HUDEP-2 (cell line): ENCODE measurements at regions not wholly inside any gene's neighbourhood (a gene's known extent, or its start where the extent isn't known, plus 50 kb on each side); places are given as distances from the start of the nearest gene placed in this dataset.

ENCODE experiments used
- DNase-seq, 76 experiments: peaks; one replicate each; lab custom pipeline; 2025; ENCODE audit not compliant: unreplicated experiment in 76 of 76; lab: John Stamatoyannopoulos, UW

DNA sequence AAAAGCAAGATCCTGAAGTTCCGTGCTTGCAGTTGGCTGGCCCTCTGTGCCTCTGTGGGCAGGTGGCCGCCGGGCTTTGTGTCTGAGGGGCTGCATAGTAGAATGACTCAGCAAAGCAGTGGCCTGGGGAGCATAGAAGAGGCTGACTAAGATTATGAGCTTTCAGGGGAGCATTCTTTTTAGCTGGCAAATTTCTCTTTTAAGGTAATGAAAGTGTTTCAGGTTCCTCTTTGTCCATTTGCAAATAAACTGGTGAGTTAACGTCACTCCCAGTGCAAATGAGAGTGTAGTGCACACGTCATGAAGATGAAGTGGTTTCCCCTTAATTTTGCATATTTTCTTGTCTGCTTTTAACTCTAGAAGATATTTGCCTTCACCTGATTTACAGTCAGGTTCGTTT is 98.6 kb downstream of the BCL2L11 start:
- no peak for DNase-seq

DNA sequence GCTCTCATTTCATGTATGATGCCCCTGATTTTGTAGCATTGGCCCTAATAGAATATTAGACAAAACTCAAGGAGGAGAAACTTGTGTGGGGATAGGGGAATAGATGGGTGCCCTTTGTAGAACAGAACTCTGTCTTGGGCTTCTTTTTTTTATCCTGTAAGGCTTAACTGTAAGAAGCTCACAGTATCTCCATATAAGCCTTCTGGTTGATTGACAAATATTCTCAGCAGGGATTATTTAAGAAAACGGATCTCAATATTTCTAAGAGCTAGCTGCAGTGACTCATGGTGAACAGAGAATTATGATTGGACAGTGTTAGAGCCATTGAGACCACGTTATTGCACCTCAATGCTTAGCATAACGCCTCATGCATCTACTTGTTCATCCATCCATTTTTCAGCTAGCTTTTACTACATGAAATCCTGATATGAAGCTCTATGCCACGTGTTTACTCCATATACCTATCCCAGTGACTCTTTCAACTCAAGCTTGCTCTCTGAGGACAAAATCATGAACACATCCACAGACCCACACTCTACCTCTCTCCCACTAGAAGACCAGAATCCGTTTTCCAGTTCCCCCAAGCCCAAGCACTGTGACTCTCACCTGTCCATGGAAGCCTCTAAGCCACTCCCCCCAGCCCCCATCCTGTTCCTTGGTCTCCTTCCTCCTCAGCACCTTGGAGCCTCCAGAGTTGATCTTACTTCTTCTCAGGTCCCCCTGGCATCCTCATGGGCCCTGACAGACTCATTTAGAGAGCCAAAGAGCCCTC is 99.2 kb downstream of the BCL2L11 start:
- no peak for DNase-seq

DNA sequence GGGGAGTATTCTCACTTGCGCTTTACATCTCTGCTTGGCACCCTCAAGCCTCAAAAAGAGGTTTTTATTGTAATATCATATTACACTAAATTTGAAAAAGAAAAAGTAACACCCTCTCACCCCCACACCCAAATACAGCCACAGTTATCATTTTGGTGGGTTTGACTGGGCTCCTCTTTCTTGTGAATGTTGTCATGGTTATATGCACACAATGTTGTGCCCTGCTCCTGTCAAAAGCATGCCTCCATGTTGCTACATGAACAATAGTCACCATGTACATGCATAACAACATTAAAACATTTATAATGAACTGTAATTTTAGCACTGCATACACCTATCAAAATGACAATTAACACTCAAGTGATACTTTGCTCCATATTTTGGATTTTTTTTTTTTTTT is 100.2 kb downstream of the BCL2L11 start:
- no peak for DNase-seq

GRCh38 chr2:111221701-111222100 is 101.0 kb downstream of the BCL2L11 start:
- DNase-seq = no peak

GRCh38 chr2:111222204-111222866 is 101.6 kb downstream of the BCL2L11 start:
- DNase-seq = no peak

DNA sequence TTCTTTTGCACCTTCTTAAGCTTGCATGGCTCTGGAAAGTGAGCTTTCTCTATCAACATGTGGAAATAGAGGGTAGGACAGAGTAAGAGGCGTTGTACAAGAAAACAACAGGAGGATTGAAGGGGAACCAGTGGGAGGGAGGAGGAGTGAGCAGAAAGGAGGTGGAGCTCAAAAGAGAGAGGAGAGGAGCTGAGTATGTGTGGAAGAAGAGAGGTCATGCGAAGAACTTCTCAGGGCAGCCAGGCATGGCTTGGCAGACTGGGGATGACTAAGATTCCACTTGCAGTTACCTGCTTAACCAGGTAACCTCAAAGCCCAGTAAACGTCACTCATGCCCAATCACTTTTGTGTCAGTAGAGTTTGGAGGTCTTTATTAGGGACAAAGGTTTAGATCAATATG is 105.1 kb downstream of the BCL2L11 start:
- DNase-seq = no peak

GRCh38 chr2:111226876-111227700 is 106.4 kb downstream of the BCL2L11 start:
- no peak for DNase-seq

DNA sequence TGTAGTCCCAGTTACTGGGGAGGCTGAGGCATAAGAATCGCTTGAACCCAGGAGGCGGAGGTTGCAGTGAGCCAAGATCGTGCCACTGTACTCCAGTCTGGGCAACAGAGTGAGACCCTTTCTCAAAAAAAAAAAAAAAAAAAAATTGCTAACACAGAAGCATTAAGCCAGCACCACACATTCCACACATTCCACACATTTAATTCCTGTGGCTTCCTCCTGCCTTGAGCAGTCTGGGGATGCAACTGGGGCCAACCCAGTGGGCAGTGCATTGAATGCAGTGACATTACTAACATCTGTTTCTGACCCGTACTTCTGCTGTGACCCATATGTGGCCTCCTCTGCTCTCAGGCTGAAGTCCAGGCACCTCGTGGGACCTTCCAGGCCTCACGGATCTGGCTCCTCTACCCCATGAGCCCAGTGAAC is 107.0 kb downstream of the BCL2L11 start:
- no peak for DNase-seq

GRCh38 chr2:111231532-111232252 is 111.0 kb downstream of the BCL2L11 start:
- DNase-seq = no peak

DNA sequence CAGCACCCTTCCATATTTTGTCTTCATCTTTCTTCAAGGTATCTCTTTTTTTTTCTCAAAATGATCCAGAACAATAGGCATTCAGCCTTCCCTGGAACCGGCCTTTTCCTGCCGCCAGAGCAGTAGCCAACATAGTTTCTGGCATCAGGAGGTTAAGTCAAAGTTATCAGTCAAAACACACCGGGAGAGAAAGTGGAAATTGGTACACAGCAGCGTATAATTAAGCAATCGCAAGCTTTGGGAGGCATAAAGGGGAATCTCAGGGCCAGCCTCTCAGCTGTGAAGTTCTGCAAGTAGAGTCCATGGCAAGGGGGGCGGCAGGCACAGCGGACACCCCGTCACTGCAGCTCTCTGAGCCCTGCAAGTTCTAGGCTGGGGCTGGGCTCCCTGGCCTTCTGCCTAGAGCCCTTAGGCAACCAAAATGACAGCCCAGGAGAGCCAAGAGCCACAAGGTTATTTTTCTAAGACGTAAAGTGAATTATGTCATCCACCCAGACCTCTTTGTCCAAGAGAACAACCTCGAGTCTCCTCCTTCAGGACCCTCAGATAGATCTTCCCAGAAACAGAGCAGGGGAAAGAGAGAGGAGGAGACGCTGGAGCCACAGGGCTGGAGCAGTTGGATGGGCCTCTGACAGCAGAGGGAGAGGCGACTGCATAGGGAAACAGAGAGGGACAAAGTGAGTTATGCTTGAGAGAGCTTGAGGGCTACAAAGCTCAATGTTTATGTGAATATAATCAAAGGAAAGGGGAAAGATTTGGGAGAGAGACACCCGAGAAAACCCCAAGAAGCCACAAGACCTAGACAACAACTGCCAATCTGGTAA is 114.7 kb downstream of the BCL2L11 start:
- DNase-seq = no peak

GRCh38 chr2:111236025-111236424 is 115.3 kb downstream of the BCL2L11 start:
- no peak for DNase-seq

DNA sequence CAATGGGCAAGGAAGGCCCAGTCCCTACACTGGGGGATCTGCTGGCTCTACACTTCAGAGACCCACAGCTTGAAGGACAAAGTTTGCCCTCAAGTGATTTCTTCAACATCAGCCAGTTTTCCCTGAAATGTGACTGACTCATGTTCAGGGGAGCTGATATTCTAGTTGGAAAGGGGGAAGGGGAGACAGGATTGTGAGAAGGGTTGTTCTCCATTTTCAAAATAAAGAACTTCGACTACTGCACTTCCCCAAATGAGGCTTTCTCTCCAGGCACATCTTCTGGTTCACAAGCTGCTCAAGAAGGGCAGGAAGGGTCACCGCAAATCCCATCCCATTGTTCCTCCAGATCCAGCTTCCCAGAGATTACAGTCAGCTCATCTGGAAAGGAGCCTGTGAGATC is 117.6 kb downstream of the BCL2L11 start:
- DNase-seq = no peak

DNA sequence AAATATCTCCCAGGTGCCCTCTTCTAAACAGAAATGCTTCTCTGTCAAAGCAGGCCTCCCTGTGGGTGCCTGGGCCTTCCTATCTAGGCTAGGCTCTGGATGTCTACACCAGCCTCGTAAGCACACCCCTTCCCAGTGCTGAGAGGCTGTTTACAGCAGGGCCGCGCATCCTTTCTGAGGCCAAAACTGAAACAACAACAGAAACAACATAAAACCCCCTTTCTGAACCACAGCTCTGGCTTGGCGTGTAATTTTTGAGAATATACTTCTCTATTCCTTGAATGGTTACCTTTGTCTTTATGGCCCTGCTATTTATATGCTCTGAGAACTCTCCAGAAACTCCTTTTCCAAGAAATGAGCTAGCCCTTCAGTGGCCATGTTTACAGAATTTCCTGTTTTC is 118.4 kb downstream of the BCL2L11 start:
- DNase-seq = no peak

- no peak for DNase-seq
Measured at GRCh38 chr2:111239581-111240249, 119.0 kb downstream of the BCL2L11 start.

- no peak for DNase-seq
Measured at GRCh38 chr2:111243295-111243694, 122.6 kb downstream of the BCL2L11 start.

- no peak for DNase-seq
Measured at GRCh38 chr2:111244864-111245263, 124.2 kb downstream of the BCL2L11 start.

GRCh38 chr2:111246620-111247061 is 125.9 kb downstream of the BCL2L11 start:
- no peak for DNase-seq

GRCh38 chr2:111247491-111247890 is 126.8 kb downstream of the BCL2L11 start:
- no peak for DNase-seq

DNA sequence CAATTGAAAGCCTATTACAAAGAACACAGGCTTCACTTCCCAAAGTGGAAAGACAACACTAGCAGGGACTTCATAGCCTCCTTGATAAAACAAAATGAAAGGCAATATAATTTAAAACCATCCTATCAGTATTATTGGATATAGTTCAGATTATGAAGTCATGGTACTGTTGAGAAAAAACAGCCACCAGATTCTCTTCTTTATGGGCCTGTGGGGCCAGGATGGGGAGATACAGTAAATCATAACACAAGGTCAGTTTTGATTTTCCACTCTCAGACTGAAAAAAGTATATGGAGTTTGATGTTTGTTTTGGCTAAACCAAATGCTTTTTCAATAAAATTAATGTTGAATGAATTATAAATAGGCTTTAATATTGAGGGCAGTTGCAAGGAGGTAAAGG is 129.1 kb downstream of the BCL2L11 start:
- no peak for DNase-seq
